Progenitor cell of endocrine pancreas (in vitro differentiated cells): ENCODE measurements at regions not wholly inside any gene's neighbourhood (a gene's known extent, or its start where the extent isn't known, plus 50 kb on each side); places are given as distances from the start of the nearest gene placed in this dataset.

Experiments used
- DNase-seq: peaks from one replicate; pipeline ENCODE4 v3.0.0; 2021; ENCODE audit warnings: low spot score; ENCODE audit not compliant: unreplicated experiment
- H3K27ac Mint-ChIP-seq: 2 replicates; pipeline ENCODE4 v1.8.0; 2021; ENCODE audit warnings: mild to moderate bottlenecking, moderate library complexity, mixed read lengths
- H3K27me3 Mint-ChIP-seq: 2 replicates; pipeline ENCODE4 v1.8.0; 2021; ENCODE audit warnings: mixed read lengths
- H3K36me3 Mint-ChIP-seq: 2 replicates; pipeline ENCODE4 v1.8.0; 2022; ENCODE audit warnings: mixed read lengths; ENCODE audit not compliant: insufficient read depth
- H3K4me1 Mint-ChIP-seq: 2 replicates; pipeline ENCODE4 v1.8.0; 2021; ENCODE audit warnings: low read depth, mixed read lengths
- H3K4me3 Mint-ChIP-seq: 2 replicates; pipeline ENCODE4 v1.8.0; 2021; ENCODE audit warnings: low read depth, mild to moderate bottlenecking, moderate library complexity, mixed read lengths
- H3K9me3 Mint-ChIP-seq: 2 replicates; pipeline ENCODE4 v1.8.0; 2021; ENCODE audit warnings: low read depth, mixed read lengths
- TF ChIP-seq, protein P1 (sequence below): fragments of 200-600 bp; sonication (generic); IDR thresholded peaks from one replicate; pipeline ENCODE4 v1.5.0; 2021; ENCODE audit warnings: antibody characterized with exemption, mild to moderate bottlenecking; ENCODE audit not compliant: unreplicated experiment

DNA sequence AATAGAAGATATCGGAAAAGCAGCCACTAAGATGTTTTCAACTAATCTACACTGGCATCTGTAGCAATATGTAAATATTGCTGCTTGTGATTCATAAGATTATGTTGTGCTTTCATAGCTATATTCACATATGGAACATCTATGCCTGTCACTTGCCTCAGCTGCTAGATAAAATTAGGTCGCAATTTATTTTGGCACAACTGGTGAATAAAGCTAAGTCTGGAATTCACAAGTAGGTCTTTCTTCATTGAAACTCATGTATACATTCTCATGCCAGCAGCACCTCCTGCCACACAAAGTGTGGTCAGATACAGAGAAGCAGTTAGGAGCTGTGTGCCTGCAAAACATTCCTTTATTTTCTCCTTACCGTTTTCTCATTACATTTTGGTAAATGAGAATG, 543.3 kb upstream of the CHORDC1 start:
- peaks cover 2% of the 10 kb centered on the region for H3K9me3 Mint-ChIP-seq
- no peaks in the 10 kb centered on the region for H3K36me3 Mint-ChIP-seq
- H3K27ac Mint-ChIP-seq: no peak overlapping the region
- TF ChIP-seq, protein P1, sequence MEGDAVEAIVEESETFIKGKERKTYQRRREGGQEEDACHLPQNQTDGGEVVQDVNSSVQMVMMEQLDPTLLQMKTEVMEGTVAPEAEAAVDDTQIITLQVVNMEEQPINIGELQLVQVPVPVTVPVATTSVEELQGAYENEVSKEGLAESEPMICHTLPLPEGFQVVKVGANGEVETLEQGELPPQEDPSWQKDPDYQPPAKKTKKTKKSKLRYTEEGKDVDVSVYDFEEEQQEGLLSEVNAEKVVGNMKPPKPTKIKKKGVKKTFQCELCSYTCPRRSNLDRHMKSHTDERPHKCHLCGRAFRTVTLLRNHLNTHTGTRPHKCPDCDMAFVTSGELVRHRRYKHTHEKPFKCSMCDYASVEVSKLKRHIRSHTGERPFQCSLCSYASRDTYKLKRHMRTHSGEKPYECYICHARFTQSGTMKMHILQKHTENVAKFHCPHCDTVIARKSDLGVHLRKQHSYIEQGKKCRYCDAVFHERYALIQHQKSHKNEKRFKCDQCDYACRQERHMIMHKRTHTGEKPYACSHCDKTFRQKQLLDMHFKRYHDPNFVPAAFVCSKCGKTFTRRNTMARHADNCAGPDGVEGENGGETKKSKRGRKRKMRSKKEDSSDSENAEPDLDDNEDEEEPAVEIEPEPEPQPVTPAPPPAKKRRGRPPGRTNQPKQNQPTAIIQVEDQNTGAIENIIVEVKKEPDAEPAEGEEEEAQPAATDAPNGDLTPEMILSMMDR: no peak
- H3K4me1 Mint-ChIP-seq: no peaks in the 10 kb centered on the region
- H3K27me3 Mint-ChIP-seq: no peaks in the 10 kb centered on the region
- DNase-seq: no peak
- no peak overlapping the region for H3K4me3 Mint-ChIP-seq

DNA sequence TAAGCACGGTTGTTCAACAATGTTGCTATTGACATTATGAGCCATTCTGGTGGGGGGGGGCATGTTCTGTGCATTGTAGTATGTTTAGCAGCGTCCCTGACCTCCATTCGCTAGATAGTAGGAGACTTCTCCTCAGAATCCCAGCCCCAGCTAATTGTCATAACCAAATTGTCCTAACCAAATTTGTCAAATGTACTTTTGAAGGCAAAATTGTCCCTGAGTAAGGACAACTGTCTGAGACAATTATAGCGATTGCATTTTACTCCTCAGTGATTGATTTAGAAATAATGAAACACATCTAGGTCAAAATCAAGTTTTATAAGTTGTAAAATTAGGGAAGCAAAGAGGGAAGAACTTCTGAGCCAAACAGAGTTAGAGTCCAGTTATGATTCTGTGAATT, 541.8 kb upstream of the CHORDC1 start:
- DNase-seq: no peak
- Mint-ChIP-seq H3K36me3 (no peaks in the 10 kb centered on the region), H3K4me1 (no peaks in the 10 kb centered on the region), H3K27me3 (peaks cover 4% of the 10 kb centered on the region), H3K9me3 (no peaks in the 10 kb centered on the region), H3K27ac (no peak overlapping the region), H3K4me3 (no peak overlapping the region)
- TF ChIP-seq, protein P1: no peak

DNA sequence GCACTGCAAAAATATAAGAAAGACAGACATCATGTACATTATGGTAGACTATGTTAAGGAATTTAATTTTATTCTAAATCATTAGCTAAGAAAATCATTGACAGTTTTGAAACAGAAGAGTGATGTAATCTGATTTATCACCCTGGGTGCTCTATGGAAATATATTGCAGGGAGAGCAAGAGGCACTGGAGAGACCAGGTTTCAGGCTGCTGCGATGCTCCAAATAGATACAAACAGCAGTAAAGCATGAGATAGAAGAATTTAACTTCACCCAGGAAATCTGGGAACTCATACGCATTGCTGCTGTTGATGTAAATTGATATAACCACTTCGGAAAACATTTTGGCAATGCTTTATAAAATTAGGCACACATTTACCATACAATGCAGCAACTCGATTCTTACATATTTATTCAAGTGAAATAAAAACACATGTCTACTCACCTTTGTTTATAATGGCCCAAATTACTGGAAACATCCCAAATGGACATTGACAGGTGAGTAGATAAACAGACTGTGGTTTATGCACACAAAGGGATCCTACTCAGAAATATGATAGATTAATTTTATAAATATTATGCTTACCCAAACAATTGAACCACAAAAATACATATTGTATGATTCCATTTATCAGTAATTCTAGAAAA, 535.1 kb upstream of the CHORDC1 start:
- TF ChIP-seq, protein P1: no peak
- Mint-ChIP-seq H3K36me3 (no peaks in the 10 kb centered on the region), H3K4me1 (no peaks in the 10 kb centered on the region), H3K27me3 (peaks cover 9% of the 10 kb centered on the region), H3K9me3 (no peaks in the 10 kb centered on the region), H3K27ac (no peak overlapping the region), H3K4me3 (no peak overlapping the region)
- DNase-seq: no peak

DNA sequence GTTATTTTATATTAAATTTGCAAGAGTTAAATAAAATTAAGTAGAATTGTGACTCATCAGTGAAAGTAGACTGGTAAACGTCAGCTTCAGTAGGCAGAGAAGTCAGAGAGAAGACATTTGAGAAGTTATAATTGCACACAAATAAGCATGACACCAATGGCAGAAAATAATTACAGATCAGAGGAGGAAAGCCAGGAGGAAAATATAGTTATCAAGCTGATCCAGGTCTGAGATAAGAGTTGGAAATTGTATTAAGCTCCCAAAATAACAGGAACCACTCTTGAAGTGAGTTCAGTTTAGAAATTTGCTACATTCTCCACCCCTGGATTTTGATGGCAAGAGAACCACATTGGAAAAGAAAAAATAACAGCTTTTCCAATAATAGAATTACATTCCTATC, 533.8 kb upstream of the CHORDC1 start:
- Mint-ChIP-seq H3K27me3 (peaks cover 15% of the 10 kb centered on the region), H3K4me3 (no peak overlapping the region), H3K9me3 (no peaks in the 10 kb centered on the region), H3K36me3 (no peaks in the 10 kb centered on the region), H3K4me1 (no peaks in the 10 kb centered on the region), H3K27ac (no peak overlapping the region)
- no peak for DNase-seq
- TF ChIP-seq, protein P1: no peak

DNA sequence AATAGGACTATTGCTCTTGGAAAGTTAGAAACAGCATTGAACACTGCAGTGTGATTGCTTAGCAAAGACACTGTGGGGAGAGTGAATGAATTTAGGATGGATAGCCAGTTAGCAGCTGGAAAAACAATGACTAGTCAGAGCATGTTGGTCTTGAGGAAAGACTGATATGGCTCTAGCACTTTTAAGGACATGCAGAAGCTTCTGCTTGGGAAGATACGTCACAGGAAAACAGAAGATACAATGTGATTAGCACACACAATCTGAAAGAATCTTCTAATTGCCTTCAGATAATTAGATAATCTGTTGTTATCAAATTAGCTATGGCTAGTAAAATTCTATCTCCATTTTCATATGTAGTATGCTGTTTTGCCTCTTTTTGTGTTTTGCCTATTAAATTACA, 530.7 kb upstream of the CHORDC1 start:
- no peaks in the 10 kb centered on the region for H3K36me3 Mint-ChIP-seq
- H3K4me1 Mint-ChIP-seq: no peaks in the 10 kb centered on the region
- H3K27me3 Mint-ChIP-seq: peaks cover 12% of the 10 kb centered on the region
- H3K4me3 Mint-ChIP-seq: no peak overlapping the region
- TF ChIP-seq, protein P1: no peak
- H3K27ac Mint-ChIP-seq: no peak overlapping the region
- no peaks in the 10 kb centered on the region for H3K9me3 Mint-ChIP-seq
- no peak for DNase-seq
